ENCODE measurements at regions not wholly inside any gene's neighbourhood (a gene's known extent, or its start where the extent isn't known, plus 50 kb on each side); places are given as distances from the start of the nearest gene placed in this dataset.
"Not testable (repeated sequence)": the region's sequence is repeated elsewhere in the genome, so short reads cannot be mapped to it uniquely, and the experiment has no call there.

GRCh38 chr3:25844891-25845290, 55.0 kb downstream of the OXSM start:
- DNase-seq, result no peak

- no peak for DNase-seq
Measured at GRCh38 chr3:25846282-25846681, 56.4 kb downstream of the OXSM start.

GRCh38 chr3:25849091-25849490, 59.2 kb downstream of the OXSM start:
- no peak for DNase-seq

GRCh38 chr3:25849641-25850385, 59.9 kb downstream of the OXSM start:
- no peak for DNase-seq

GRCh38 chr3:25851693-25852259, 61.9 kb downstream of the OXSM start:
- DNase-seq, result not testable (repeated sequence)

- no peak for DNase-seq
Measured at GRCh38 chr3:25854214-25854613, 64.3 kb downstream of the OXSM start.

GRCh38 chr3:25854635-25855034, 64.7 kb downstream of the OXSM start:
- no peak for DNase-seq

GRCh38 chr3:25855266-25855784, 65.4 kb downstream of the OXSM start:
- no peak for DNase-seq

- no peak for DNase-seq
Measured at GRCh38 chr3:25856902-25857518, 67.1 kb downstream of the OXSM start.

GRCh38 chr3:25861566-25861965, 71.7 kb downstream of the OXSM start:
- DNase-seq, result no peak

- DNase-seq, result no peak
Measured at GRCh38 chr3:25863011-25863415, 73.1 kb downstream of the OXSM start.

- DNase-seq, result no peak
Measured at GRCh38 chr3:25863416-25863959, 73.6 kb downstream of the OXSM start.

GRCh38 chr3:25870452-25870851, 80.6 kb downstream of the OXSM start:
- no peak for DNase-seq

- no peak for DNase-seq
Measured at GRCh38 chr3:25872200-25872877, 82.4 kb downstream of the OXSM start.

GRCh38 chr3:25883492-25883891, 93.6 kb downstream of the OXSM start:
- DNase-seq, result no peak

GRCh38 chr3:25884981-25885380, 95.1 kb downstream of the OXSM start:
- DNase-seq, result no peak

- no peak for DNase-seq
Measured at GRCh38 chr3:25885544-25885943, 95.7 kb downstream of the OXSM start.

- DNase-seq, result no peak
Measured at GRCh38 chr3:25887907-25888306, 98.0 kb downstream of the OXSM start.

GRCh38 chr3:25888892-25889524, 99.1 kb downstream of the OXSM start:
- DNase-seq, result no peak

GRCh38 chr3:25889525-25889917, 99.6 kb downstream of the OXSM start:
- no peak for DNase-seq

GRCh38 chr3:25894101-25894500, 104.2 kb downstream of the OXSM start:
- no peak for DNase-seq

- DNase-seq, result no peak
Measured at GRCh38 chr3:25895031-25895430, 105.1 kb downstream of the OXSM start.
